ENCODE measurements at regions not wholly inside any gene's neighbourhood (a gene's known extent, or its start where the extent isn't known, plus 50 kb on each side); places are given as distances from the start of the nearest gene placed in this dataset.
A peak's percentile ranks its signal among the peaks of the same experiment; 100 is the strongest.
"Not testable (repeated sequence)": the region's sequence is repeated elsewhere in the genome, so short reads cannot be mapped to it uniquely, and the experiment has no call there.

DNA sequence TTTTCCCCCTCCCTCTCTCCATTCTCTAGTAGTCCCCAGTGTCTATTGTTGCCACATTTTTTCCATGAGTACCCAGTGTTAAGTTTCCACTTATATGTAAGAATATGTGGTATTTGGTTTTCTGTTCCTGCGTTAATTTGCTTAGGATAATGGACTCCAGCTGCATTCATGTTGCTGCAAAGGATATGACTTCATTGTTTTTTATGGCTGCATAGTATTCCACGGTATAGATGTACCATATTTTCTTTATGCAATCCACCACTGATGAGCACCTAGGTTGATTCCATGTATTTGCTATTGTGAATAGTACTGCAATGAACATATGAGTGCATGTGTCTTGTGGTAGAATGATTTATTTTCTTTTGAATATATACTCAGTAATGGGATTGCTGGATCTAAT is 77.4 kb upstream of the MEGF10 start:
- intact Hi-C loops (cut with DNase I), result no loop called here
- Histone ChIP-seq H3K36me3 (ENCODE audit: control insufficient read depth in 2 of 3, insufficient read depth in 3 of 3, low read length in 3 of 3) (no peaks in the 10 kb centered on the region), H3K9me3 (ENCODE audit: control insufficient read depth in 2 of 3, insufficient read depth in 1 of 3, low read length in 3 of 3) (no peaks in the 10 kb centered on the region), H3K9ac (ENCODE audit: low read length in 3 of 3) (no peak overlapping the region), H3K4me1 (ENCODE audit: control insufficient read depth in 2 of 3, insufficient read depth in 2 of 3, low read depth in 1 of 3, low read length in 3 of 3) (no peaks in the 10 kb centered on the region), H3K27me3 (ENCODE audit: control insufficient read depth, insufficient read depth, low read length) (no peaks in the 10 kb centered on the region), H3K27ac (ENCODE audit: low read depth in 2 of 2, low read length in 2 of 2) (no peak overlapping the region), H3K4me3 (ENCODE audit: low read length in 3 of 3) (no peak overlapping the region)
- FAIRE-seq, result no peak
- TF ChIP-seq, protein P1, sequence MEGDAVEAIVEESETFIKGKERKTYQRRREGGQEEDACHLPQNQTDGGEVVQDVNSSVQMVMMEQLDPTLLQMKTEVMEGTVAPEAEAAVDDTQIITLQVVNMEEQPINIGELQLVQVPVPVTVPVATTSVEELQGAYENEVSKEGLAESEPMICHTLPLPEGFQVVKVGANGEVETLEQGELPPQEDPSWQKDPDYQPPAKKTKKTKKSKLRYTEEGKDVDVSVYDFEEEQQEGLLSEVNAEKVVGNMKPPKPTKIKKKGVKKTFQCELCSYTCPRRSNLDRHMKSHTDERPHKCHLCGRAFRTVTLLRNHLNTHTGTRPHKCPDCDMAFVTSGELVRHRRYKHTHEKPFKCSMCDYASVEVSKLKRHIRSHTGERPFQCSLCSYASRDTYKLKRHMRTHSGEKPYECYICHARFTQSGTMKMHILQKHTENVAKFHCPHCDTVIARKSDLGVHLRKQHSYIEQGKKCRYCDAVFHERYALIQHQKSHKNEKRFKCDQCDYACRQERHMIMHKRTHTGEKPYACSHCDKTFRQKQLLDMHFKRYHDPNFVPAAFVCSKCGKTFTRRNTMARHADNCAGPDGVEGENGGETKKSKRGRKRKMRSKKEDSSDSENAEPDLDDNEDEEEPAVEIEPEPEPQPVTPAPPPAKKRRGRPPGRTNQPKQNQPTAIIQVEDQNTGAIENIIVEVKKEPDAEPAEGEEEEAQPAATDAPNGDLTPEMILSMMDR (IDR thresholded peaks at IDR 0.05; ENCODE audit: borderline replicate concordance, extremely low read depth, insufficient read depth), result no peak
- DNase-seq, result no peak

DNA sequence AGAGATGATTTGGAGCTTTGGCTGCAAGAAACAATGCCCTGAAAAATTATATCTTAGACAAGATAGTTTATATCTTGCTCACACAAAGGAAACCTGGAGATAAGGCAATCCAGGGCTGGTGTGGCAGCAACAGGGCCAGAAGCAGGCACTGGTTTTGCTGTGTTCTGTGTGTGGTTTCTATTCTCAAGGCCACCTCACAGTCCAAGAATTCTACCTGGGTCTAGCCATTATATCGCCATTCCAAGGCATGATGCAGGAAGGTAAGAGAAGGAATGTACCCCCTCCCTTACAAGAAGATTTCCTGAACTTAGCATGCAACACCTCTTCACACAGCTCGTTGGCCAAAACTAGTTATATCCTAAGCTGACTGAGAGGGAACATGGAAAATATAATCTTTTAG is 74.5 kb upstream of the MEGF10 start:
- FAIRE-seq, result no peak
- TF ChIP-seq, protein P1 (IDR thresholded peaks at IDR 0.05; ENCODE audit: borderline replicate concordance, extremely low read depth, insufficient read depth), result no peak
- H3K36me3 ChIP-seq (ENCODE audit: control insufficient read depth in 2 of 3, insufficient read depth in 3 of 3, low read length in 3 of 3), result no peaks in the 10 kb centered on the region

DNA sequence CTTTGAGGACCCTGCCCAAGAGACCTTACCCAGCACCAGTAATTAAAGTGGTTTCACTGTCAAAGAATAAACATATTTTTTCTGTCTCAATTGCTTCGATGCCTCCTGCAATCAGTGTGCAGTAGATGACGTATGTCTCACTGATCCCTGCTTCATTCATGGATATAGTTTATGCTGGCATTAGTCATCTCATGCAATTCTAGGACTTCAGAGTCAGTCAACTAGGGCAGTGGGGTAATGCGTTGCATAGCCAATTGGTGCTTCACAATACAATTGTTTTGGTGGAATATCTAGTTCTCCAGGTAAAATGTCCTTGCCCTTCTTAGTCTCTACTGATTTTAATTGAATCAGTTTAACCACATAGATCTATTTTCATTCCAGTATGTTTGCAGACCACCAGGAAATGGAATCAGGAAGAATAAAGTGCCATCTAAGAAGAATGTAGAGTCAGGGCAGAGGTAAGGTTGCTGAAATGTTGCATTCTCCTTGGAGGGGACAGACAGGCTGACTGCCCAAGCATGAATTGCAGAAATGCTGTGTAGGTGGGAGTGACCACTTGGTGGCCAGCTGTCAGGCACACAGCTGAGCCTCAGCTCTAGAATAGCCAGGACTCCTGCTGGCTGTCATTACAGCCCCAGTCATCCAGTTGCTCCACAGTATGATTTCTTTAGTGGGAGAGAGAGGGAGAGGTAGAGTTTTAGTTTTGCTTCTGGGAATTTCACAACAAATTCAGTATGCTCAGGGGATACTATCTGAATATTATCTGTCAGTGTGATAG is 73.5 kb upstream of the MEGF10 start:
- no peaks in the 10 kb centered on the region for H3K36me3 ChIP-seq (ENCODE audit: control insufficient read depth in 2 of 3, insufficient read depth in 3 of 3, low read length in 3 of 3)
- intact Hi-C loops (cut with DNase I), result no loop called here
- H3K27ac ChIP-seq (ENCODE audit: low read depth in 2 of 2, low read length in 2 of 2), result no peak overlapping the region
- FAIRE-seq (no peak), DNase-seq (peak in 4 of 5 donors; percentile 37 to 45 (median 44))
- no peak overlapping the region for H3K4me3 ChIP-seq (ENCODE audit: low read length in 3 of 3)
- TF ChIP-seq, protein P1 (IDR thresholded peaks at IDR 0.05; ENCODE audit: borderline replicate concordance, extremely low read depth, insufficient read depth), result no peak
- H3K9me3 ChIP-seq (ENCODE audit: control insufficient read depth in 2 of 3, insufficient read depth in 1 of 3, low read length in 3 of 3), result no peaks in the 10 kb centered on the region
- no peaks in the 10 kb centered on the region for H3K27me3 ChIP-seq (ENCODE audit: control insufficient read depth, insufficient read depth, low read length)
- no peak overlapping the region for H3K9ac ChIP-seq (ENCODE audit: low read length in 3 of 3)
- H3K4me1 ChIP-seq (ENCODE audit: control insufficient read depth in 2 of 3, insufficient read depth in 2 of 3, low read depth in 1 of 3, low read length in 3 of 3), result no peaks in the 10 kb centered on the region

More for the DNA sequence above, 74.5 kb upstream of the MEGF10 start:
- no peaks in the 10 kb centered on the region for H3K4me1 ChIP-seq (ENCODE audit: control insufficient read depth in 2 of 3, insufficient read depth in 2 of 3, low read depth in 1 of 3, low read length in 3 of 3)
- H3K9ac ChIP-seq (ENCODE audit: low read length in 3 of 3), result no peak overlapping the region
- H3K27ac ChIP-seq (ENCODE audit: low read depth in 2 of 2, low read length in 2 of 2), result no peak overlapping the region
- no peak for DNase-seq
- intact Hi-C loops (cut with DNase I), result no loop called here
- no peaks in the 10 kb centered on the region for H3K27me3 ChIP-seq (ENCODE audit: control insufficient read depth, insufficient read depth, low read length)
- no peaks in the 10 kb centered on the region for H3K9me3 ChIP-seq (ENCODE audit: control insufficient read depth in 2 of 3, insufficient read depth in 1 of 3, low read length in 3 of 3)
- H3K4me3 ChIP-seq (ENCODE audit: low read length in 3 of 3), result no peak overlapping the region

DNA sequence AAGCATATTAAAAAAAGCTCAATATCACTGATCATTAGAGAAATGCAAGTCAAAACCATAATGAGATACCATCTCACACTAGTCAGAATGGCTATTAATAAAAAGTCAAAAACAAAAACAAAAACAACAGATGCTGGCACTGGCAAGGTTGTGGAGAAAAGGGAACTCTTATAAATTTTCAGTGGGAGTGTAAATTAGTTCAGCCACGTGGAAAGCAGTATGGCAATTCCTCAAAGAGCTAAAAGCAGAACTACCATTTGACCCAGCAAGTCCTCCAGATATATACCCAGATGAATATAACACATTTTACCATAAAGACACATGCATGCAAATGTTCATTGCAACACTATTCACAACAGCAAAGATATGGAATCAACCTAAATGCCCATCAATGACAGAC is 68.7 kb upstream of the MEGF10 start:
- intact Hi-C loops (cut with DNase I); FAIRE-seq; H3K36me3 ChIP-seq (ENCODE audit: control insufficient read depth in 2 of 3, insufficient read depth in 3 of 3, low read length in 3 of 3); H3K4me1 ChIP-seq (ENCODE audit: control insufficient read depth in 2 of 3, insufficient read depth in 2 of 3, low read depth in 1 of 3, low read length in 3 of 3); DNase-seq; H3K4me3 ChIP-seq (ENCODE audit: low read length in 3 of 3); H3K27me3 ChIP-seq (ENCODE audit: control insufficient read depth, insufficient read depth, low read length); H3K9ac ChIP-seq (ENCODE audit: low read length in 3 of 3); H3K9me3 ChIP-seq (ENCODE audit: control insufficient read depth in 2 of 3, insufficient read depth in 1 of 3, low read length in 3 of 3); H3K27ac ChIP-seq (ENCODE audit: low read depth in 2 of 2, low read length in 2 of 2): not testable (repeated sequence)

DNA sequence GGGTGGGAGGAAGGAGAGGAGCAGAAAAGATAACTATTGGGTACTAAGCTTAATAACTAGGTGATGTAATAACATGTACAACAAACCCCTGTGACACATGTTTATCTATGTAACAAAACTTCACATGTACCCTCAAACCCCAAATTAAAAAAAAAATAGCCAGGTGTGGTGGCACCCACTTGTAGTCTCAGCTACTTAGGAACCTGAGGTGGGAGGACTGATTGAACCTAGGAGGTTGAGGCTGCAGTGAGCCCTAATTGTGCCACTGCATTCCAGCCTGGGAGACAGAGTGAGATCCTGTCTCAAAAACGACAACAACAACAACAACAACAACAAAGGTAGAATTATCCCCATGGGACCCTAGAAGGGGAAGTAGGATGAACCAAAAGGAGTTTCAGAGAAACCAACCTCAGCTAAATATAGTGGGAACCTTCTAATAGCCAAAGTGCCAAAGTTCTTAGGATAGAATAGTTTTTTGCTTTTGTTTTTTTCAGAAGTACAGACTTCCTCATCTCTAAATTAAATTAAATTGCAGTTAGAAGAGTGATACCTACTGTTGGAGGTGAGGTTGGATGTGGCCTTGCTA is 67.9 kb upstream of the MEGF10 start:
- H3K27me3 ChIP-seq (ENCODE audit: control insufficient read depth, insufficient read depth, low read length); H3K36me3 ChIP-seq (ENCODE audit: control insufficient read depth in 2 of 3, insufficient read depth in 3 of 3, low read length in 3 of 3); H3K27ac ChIP-seq (ENCODE audit: low read depth in 2 of 2, low read length in 2 of 2); H3K4me3 ChIP-seq (ENCODE audit: low read length in 3 of 3); DNase-seq; intact Hi-C loops (cut with DNase I); H3K9ac ChIP-seq (ENCODE audit: low read length in 3 of 3); H3K4me1 ChIP-seq (ENCODE audit: control insufficient read depth in 2 of 3, insufficient read depth in 2 of 3, low read depth in 1 of 3, low read length in 3 of 3); H3K9me3 ChIP-seq (ENCODE audit: control insufficient read depth in 2 of 3, insufficient read depth in 1 of 3, low read length in 3 of 3); FAIRE-seq: not testable (repeated sequence)

Data from kidney (tissue), 13 donors.